NCI-H446 treated with DMSO at 0.1 percent for 48 hours (cell line): ENCODE measurements at regions not wholly inside any gene's neighbourhood (a gene's known extent, or its start where the extent isn't known, plus 50 kb on each side); places are given as distances from the start of the nearest gene placed in this dataset.
"Not testable (repeated sequence)": the region's sequence is repeated elsewhere in the genome, so short reads cannot be mapped to it uniquely, and the experiment has no call there.

Source experiments
- DNase-seq: peaks from one replicate; lab custom pipeline; 2025; lab: John Stamatoyannopoulos, UW

GRCh38 chr7:115642194-115642593, 388.4 kb downstream of the TFEC start:
- no peak for DNase-seq

- DNase-seq, result no peak
Observed at GRCh38 chr7:115638853-115639252, 391.7 kb downstream of the TFEC start.

- no peak for DNase-seq
Observed at GRCh38 chr7:115637128-115637527, 393.4 kb downstream of the TFEC start.

GRCh38 chr7:115635876-115636275, 394.7 kb downstream of the TFEC start:
- no peak for DNase-seq

- no peak for DNase-seq
Observed at GRCh38 chr7:115635376-115635775, 395.2 kb downstream of the TFEC start.

GRCh38 chr7:115634633-115635032, 395.9 kb downstream of the TFEC start:
- no peak for DNase-seq

GRCh38 chr7:115632636-115633035, 397.9 kb downstream of the TFEC start:
- no peak for DNase-seq

GRCh38 chr7:115631782-115632181, 398.8 kb downstream of the TFEC start:
- no peak for DNase-seq

GRCh38 chr7:115630049-115630448, 400.5 kb downstream of the TFEC start:
- no peak for DNase-seq

- DNase-seq, result peak; percentile 8
Observed at GRCh38 chr7:115618676-115619075, 411.9 kb downstream of the TFEC start.

GRCh38 chr7:115613836-115614235, 416.7 kb downstream of the TFEC start:
- no peak for DNase-seq

- DNase-seq, result no peak
Observed at GRCh38 chr7:115603416-115603815, 427.1 kb downstream of the TFEC start.

- DNase-seq, result no peak
Observed at GRCh38 chr7:115600207-115600606, 430.4 kb downstream of the TFEC start.

- not testable (repeated sequence) for DNase-seq
Observed at GRCh38 chr7:115599184-115599583, 431.4 kb downstream of the TFEC start.

- not testable (repeated sequence) for DNase-seq
Observed at GRCh38 chr7:115597220-115597619, 433.3 kb downstream of the TFEC start.

- DNase-seq, result no peak
Observed at GRCh38 chr7:115593111-115593510, 437.5 kb downstream of the TFEC start.

GRCh38 chr7:115585015-115585718, 445.4 kb downstream of the TFEC start:
- no peak for DNase-seq

- DNase-seq, result no peak
Observed at GRCh38 chr7:115582956-115583355, 447.6 kb downstream of the TFEC start.

GRCh38 chr7:115578576-115578975, 452.0 kb downstream of the TFEC start:
- DNase-seq, result no peak

GRCh38 chr7:115574681-115575291, 455.8 kb downstream of the TFEC start:
- DNase-seq, result no peak

GRCh38 chr7:115572111-115572510, 458.5 kb downstream of the TFEC start:
- no peak for DNase-seq

- DNase-seq, result no peak
Observed at GRCh38 chr7:115561335-115562110, 469.0 kb downstream of the TFEC start.

- DNase-seq, result no peak
Observed at GRCh38 chr7:115559877-115560276, 470.7 kb downstream of the TFEC start.
